AG09309 (cell line): ENCODE measurements at regions not wholly inside any gene's neighbourhood (a gene's known extent, or its start where the extent isn't known, plus 50 kb on each side); places are given as distances from the start of the nearest gene placed in this dataset.

Experiments used
- DNase-seq: peaks from one replicate; pipeline ENCODE4 v3.0.0-alpha.2; 2010; ENCODE audit warnings: low read depth
- H3K4me3 ChIP-seq: 2 replicates; pipeline ENCODE4 v1.5.1; 2011; ENCODE audit warnings: mild to moderate bottlenecking, low read depth, low read length, moderate library complexity; ENCODE audit not compliant: control insufficient read depth
- TF ChIP-seq, protein P1 (sequence below): IDR thresholded peaks from 2 replicates; pipeline ENCODE4 v1.5.1; 2011; ENCODE audit warnings: mild to moderate bottlenecking, low read depth, low read length, inconsistent platforms; ENCODE audit not compliant: insufficient read depth, control insufficient read depth; ENCODE audit errors: missing control alignments

DNA sequence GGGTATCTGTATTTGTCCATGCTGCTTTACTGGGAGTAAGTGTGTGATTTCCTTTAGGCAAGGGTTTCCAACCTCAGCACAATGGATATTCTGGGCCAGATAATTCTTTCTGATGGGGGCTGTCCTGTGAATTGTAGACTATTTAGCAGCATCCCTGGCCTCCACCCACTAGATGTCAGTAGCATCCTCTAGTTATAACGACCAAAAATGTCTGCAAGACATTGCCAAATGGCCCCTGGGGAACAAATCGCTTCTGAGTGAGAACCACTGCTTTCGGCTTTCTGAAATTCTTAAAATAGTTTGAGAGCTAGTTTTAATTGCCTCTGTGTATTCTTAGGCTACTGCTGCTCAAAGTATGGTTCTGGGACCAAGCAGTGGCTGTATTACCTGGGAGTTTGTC, 81.2 kb upstream of the GPM6B start:
- TF ChIP-seq, protein P1, sequence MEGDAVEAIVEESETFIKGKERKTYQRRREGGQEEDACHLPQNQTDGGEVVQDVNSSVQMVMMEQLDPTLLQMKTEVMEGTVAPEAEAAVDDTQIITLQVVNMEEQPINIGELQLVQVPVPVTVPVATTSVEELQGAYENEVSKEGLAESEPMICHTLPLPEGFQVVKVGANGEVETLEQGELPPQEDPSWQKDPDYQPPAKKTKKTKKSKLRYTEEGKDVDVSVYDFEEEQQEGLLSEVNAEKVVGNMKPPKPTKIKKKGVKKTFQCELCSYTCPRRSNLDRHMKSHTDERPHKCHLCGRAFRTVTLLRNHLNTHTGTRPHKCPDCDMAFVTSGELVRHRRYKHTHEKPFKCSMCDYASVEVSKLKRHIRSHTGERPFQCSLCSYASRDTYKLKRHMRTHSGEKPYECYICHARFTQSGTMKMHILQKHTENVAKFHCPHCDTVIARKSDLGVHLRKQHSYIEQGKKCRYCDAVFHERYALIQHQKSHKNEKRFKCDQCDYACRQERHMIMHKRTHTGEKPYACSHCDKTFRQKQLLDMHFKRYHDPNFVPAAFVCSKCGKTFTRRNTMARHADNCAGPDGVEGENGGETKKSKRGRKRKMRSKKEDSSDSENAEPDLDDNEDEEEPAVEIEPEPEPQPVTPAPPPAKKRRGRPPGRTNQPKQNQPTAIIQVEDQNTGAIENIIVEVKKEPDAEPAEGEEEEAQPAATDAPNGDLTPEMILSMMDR, result no peak
- no peak for DNase-seq
- H3K4me3 ChIP-seq, result no peak overlapping the region

DNA sequence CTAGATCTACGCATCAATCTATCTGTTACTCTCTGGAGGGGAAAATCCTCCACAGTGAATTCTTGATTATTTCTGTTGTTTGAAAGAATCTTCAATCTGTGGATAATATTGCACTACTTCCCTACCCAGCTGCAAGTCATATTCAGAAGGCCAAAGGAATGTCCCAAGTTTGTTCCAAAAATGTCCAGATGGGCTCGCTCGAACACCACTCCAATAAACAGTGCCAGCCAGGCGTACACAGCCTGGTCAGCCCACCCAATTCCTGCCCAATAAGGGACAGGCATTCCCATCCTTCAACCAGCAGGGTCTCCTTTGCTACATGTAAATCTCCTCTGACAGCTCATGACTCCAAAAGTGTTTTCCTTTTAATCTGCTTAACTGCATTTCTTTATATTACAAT, 80.7 kb upstream of the GPM6B start:
- TF ChIP-seq, protein P1, result no peak

DNA sequence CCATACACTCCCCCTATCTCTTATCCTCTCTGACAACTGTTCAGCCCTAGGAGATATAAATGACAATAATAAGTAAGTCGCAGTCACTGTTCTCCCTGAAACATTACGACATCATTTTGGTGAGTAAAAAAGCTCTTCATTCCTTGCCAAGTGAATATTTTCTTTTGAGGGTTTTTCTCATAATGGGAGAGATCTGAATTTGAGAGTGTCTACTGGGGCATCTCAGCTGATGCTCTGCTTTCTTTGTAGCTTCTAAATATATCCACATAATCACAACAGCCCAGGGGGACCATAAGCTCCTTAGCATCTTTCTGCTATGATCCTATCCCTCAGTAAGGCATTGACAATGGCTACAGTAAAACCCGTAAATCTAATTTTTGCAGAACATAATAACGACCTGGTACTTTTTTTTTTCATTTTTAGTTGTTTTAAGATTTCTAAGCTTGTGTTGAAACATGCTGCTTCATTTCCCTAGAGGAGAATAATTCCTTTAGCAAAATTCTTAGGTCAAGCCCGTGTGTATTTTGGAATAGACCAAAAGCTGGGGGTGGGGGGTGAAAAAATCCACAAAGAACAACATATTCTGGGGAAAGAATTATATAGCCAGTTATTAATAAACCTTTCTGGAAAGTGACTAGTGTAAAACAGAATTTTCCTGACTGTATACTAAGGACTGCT, 78.1 kb upstream of the GPM6B start:
- TF ChIP-seq, protein P1, result no peak
- no peak overlapping the region for H3K4me3 ChIP-seq
- DNase-seq, result no peak

More for the DNA sequence above, 80.7 kb upstream of the GPM6B start:
- DNase-seq, result no peak
- no peak overlapping the region for H3K4me3 ChIP-seq

DNA sequence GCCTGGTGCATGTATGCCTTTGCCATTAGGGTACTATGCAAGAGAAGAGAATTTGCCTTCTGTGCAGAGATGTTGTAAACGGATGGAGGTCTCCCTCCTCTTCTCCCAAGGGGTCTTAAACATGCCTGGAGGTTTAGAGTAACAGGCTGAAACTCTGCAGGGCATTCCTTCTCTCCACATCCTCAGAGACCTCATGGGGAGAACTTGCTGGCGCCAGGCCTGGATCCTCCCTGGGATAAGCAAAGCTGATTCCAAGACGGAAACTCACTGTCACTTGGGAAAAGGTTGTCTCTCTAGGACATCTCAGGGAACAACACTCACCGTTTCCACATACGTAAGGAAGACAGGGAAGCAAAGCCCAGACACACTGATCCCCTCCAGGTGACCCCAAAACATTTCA, 76.9 kb upstream of the GPM6B start:
- TF ChIP-seq, protein P1, result no peak
- no peak for DNase-seq
- no peak overlapping the region for H3K4me3 ChIP-seq

DNA sequence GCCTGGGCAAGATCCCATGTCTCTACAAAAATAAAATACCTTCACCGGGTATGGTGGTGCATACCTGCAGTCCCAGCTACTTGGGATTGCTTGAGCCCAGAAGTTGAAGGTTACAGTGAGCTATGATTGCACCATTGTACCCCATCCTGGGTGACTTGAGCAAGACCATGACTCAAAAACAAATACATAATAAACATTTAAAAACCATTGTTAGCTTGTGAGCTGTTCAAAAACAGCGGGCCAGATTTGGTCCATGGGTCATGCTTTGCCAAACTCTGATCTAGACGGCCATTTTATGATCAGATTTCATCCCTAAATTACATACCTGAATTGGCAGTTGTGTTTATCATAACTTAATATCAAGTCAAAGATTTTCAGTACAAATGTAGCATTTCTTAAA, 76.0 kb upstream of the GPM6B start:
- TF ChIP-seq, protein P1, result no peak
- no peak for DNase-seq

DNA sequence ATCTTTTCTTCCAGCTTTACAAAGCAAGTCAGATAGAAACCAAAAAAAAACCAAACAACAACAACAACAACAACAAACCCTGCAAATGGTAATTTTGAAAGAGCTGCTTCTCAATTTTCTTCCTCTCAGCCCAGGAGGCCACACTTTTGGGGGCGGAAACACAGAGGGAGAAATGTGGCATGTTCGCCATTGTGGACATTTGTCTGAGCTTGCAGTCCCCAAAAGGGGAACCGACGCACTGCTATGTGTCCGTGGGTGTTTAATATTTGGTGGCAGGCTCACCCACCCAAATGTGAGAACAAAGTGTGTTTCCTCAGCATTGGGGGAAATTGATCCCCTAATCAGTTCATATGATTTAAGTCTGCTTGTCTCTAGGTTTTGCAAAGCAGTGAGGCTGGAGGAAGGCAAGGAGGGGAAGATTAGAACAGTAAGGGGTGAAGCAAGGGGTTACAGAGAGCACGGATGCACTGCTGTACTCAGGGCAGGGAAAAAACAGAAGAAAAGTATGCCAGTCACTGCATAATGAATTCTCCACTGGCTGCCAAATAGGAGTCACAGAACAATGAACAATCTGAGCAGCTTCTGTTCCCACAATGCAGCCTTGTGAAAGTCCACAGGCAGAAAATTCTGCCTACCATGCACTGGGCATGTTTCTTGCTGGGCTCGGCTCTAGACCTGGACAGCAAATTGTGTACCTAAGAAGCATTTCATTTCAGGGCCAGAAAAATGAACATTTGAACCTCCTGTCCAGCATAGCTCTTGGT, 74.7 kb upstream of the GPM6B start:
- no peak for DNase-seq
- H3K4me3 ChIP-seq, result no peak overlapping the region
- TF ChIP-seq, protein P1, result no peak

More for the DNA sequence above, 76.0 kb upstream of the GPM6B start:
- H3K4me3 ChIP-seq, result no peak overlapping the region
